ENCODE measurements at regions not wholly inside any gene's neighbourhood (a gene's known extent, or its start where the extent isn't known, plus 50 kb on each side); places are given as distances from the start of the nearest gene placed in this dataset.

GRCh38 chr6:1230689-1231605 lies 81.0 kb upstream of the FOXQ1 start:
- no peak for TF ChIP-seq POLR2A (IDR thresholded peaks at IDR 0.05)
- TF ChIP-seq CTCF (IDR thresholded peaks at IDR 0.05), result no peak
